ENCODE measurements at regions not wholly inside any gene's neighbourhood (a gene's known extent, or its start where the extent isn't known, plus 50 kb on each side); places are given as distances from the start of the nearest gene placed in this dataset.

- no peak overlapping the region for H3K27ac ChIP-seq (ENCODE audit: low read depth in 1 of 2, low read length in 2 of 2)
- no CpG with 5 or more reads among the region's 3 CpGs for WGBS (ENCODE audit: insufficient coverage)
- Mint-ChIP-seq H3K4me1 (no peaks in the 10 kb centered on the region), H3K9me3 (peaks cover 0 to 4% (median 3%) of the 10 kb centered on the region in 7 donors), H3K27ac (no peak overlapping the region), H3K27me3 (ENCODE audit: low read depth in 3 of 3) (peaks cover 0 to 3% (median under 1%) of the 10 kb centered on the region in 3 donors), H3K4me3 (no peak overlapping the region), H3K36me3 (no peaks in the 10 kb centered on the region)
- H3K9ac ChIP-seq (ENCODE audit: insufficient read depth, low read length, poor library complexity, severe bottlenecking), result no peak overlapping the region
- TF ChIP-seq, protein P1, sequence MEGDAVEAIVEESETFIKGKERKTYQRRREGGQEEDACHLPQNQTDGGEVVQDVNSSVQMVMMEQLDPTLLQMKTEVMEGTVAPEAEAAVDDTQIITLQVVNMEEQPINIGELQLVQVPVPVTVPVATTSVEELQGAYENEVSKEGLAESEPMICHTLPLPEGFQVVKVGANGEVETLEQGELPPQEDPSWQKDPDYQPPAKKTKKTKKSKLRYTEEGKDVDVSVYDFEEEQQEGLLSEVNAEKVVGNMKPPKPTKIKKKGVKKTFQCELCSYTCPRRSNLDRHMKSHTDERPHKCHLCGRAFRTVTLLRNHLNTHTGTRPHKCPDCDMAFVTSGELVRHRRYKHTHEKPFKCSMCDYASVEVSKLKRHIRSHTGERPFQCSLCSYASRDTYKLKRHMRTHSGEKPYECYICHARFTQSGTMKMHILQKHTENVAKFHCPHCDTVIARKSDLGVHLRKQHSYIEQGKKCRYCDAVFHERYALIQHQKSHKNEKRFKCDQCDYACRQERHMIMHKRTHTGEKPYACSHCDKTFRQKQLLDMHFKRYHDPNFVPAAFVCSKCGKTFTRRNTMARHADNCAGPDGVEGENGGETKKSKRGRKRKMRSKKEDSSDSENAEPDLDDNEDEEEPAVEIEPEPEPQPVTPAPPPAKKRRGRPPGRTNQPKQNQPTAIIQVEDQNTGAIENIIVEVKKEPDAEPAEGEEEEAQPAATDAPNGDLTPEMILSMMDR (IDR thresholded peaks at IDR 0.05), result no peak
- no peak for DNase-seq
- intact Hi-C loops (cut with micrococcal nuclease), result no loop called here
- no peaks in the 10 kb centered on the region for H4K20me1 ChIP-seq (ENCODE audit: insufficient read depth, low read length)
- no peak overlapping the region for H3K4me3 ChIP-seq (replicated peaks in 1 of 3; ENCODE audit: low read depth in 2 of 3, low read length in 3 of 3)
- no peaks in the 10 kb centered on the region for H3K27me3 ChIP-seq (ENCODE audit: control insufficient read depth in 2 of 2, insufficient read depth in 2 of 2, low read length in 2 of 2)
- H3K36me3 ChIP-seq (replicated peaks in 1 of 2; ENCODE audit: control insufficient read depth in 1 of 2, insufficient read depth in 2 of 2, low read length in 2 of 2), result no peaks in the 10 kb centered on the region
- no peak overlapping the region for H2AFZ ChIP-seq (ENCODE audit: insufficient read depth, low read depth, low read length, poor library complexity, severe bottlenecking)
- peaks cover 0 to 7% of the 10 kb centered on the region in 2 donors for H3K9me3 ChIP-seq (replicated peaks in 1 of 2; ENCODE audit: control insufficient read depth in 1 of 2, insufficient read depth in 1 of 2, low read length in 2 of 2)
- H3K4me1 ChIP-seq (ENCODE audit: control insufficient read depth in 1 of 2, insufficient read depth in 2 of 2, low read length in 2 of 2), result no peaks in the 10 kb centered on the region
- H3K79me2 ChIP-seq (ENCODE audit: insufficient read depth, low read length), result no peaks in the 10 kb centered on the region
- no peak overlapping the region for H3K4me2 ChIP-seq (replicated peaks; ENCODE audit: extremely low read depth, low read length, poor library complexity, severe bottlenecking)
These were observed 76.6 kb upstream of the PPFIA2 start for GRCh38 chr12:81835783-81836182.

GRCh38 chr12:81819991-81820633 lies 61.0 kb upstream of the PPFIA2 start:
- no peak overlapping the region for H3K27ac ChIP-seq (ENCODE audit: low read depth in 1 of 2, low read length in 2 of 2)
- H3K4me2 ChIP-seq (replicated peaks; ENCODE audit: extremely low read depth, low read length, poor library complexity, severe bottlenecking), result no peak overlapping the region
- H3K27me3 Mint-ChIP-seq (ENCODE audit: low read depth in 3 of 3), result peaks cover 5 to 30% (median 25%) of the 10 kb centered on the region in 3 donors
- H3K4me1 Mint-ChIP-seq, result no peaks in the 10 kb centered on the region
- no peaks in the 10 kb centered on the region for H3K36me3 Mint-ChIP-seq
- H3K27ac Mint-ChIP-seq, result no peak overlapping the region
- no peak overlapping the region for H2AFZ ChIP-seq (ENCODE audit: insufficient read depth, low read depth, low read length, poor library complexity, severe bottlenecking)
- no peaks in the 10 kb centered on the region for H3K4me1 ChIP-seq (ENCODE audit: control insufficient read depth in 1 of 2, insufficient read depth in 2 of 2, low read length in 2 of 2)
- TF ChIP-seq, protein P1 (IDR thresholded peaks at IDR 0.05), result no peak
- intact Hi-C loops (cut with micrococcal nuclease), result no loop called here
- H4K20me1 ChIP-seq (ENCODE audit: insufficient read depth, low read length), result no peaks in the 10 kb centered on the region
- H3K9me3 Mint-ChIP-seq, result peaks cover 3 to 22% (median 13%) of the 10 kb centered on the region in 7 donors
- H3K27me3 ChIP-seq (ENCODE audit: control insufficient read depth in 2 of 2, insufficient read depth in 2 of 2, low read length in 2 of 2), result peaks cover 0 to 17% of the 10 kb centered on the region in 2 donors
- no peak overlapping the region for H3K4me3 ChIP-seq (replicated peaks in 1 of 3; ENCODE audit: low read depth in 2 of 3, low read length in 3 of 3)
- H3K36me3 ChIP-seq (replicated peaks in 1 of 2; ENCODE audit: control insufficient read depth in 1 of 2, insufficient read depth in 2 of 2, low read length in 2 of 2), result no peaks in the 10 kb centered on the region
- H3K4me3 Mint-ChIP-seq, result no peak overlapping the region
- no peak for DNase-seq
- no peak overlapping the region for H3K9ac ChIP-seq (ENCODE audit: insufficient read depth, low read length, poor library complexity, severe bottlenecking)
- H3K9me3 ChIP-seq (replicated peaks in 1 of 2; ENCODE audit: control insufficient read depth in 1 of 2, insufficient read depth in 1 of 2, low read length in 2 of 2), result peaks cover 0 to 6% of the 10 kb centered on the region in 2 donors
- no peaks in the 10 kb centered on the region for H3K79me2 ChIP-seq (ENCODE audit: insufficient read depth, low read length)

Measured in CD14-positive monocyte (primary cell).